ENCODE measurements at regions not wholly inside any gene's neighbourhood (a gene's known extent, or its start where the extent isn't known, plus 50 kb on each side); places are given as distances from the start of the nearest gene placed in this dataset.

GRCh38 chr2:155830817-155831579, 501.5 kb downstream of the NR4A2 start:
- no peak for DNase-seq (ENCODE audit: low read depth in 4 of 4, low spot score in 2 of 4)

- DNase-seq (ENCODE audit: low read depth in 4 of 4, low spot score in 2 of 4): no peak
Measured at GRCh38 chr2:155830351-155830750, 502.2 kb downstream of the NR4A2 start.

- DNase-seq (ENCODE audit: low read depth in 4 of 4, low spot score in 2 of 4): no peak
Measured at GRCh38 chr2:155825876-155826275, 506.6 kb downstream of the NR4A2 start.

- DNase-seq (ENCODE audit: low read depth in 4 of 4, low spot score in 2 of 4): no peak
Measured at GRCh38 chr2:155815851-155816250, 516.7 kb downstream of the NR4A2 start.

- DNase-seq (ENCODE audit: low read depth in 4 of 4, low spot score in 2 of 4): no peak
Measured at GRCh38 chr2:155815275-155815674, 517.2 kb downstream of the NR4A2 start.

DNA sequence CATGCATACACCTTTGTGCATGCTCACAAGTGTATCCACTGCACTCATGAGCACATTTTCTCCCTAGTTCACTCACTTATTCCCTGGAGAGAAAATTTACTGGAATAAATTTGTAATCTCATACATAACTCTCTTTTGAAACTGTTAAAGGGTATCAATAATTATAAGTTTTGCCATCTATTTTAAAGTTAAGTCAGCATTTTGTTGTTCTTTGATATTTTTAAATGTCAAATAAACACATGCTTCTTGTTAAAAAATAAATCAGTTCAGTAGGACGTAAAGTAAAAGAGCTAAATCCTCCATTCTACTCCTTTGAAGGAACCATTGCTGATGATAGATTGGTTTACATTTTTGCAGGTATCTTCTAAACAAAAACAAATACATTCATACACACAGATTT, 522.1 kb downstream of the NR4A2 start:
- no peak for DNase-seq (ENCODE audit: low read depth in 4 of 4, low spot score in 2 of 4)

GRCh38 chr2:155802888-155803287, 529.6 kb downstream of the NR4A2 start:
- DNase-seq (ENCODE audit: low read depth in 4 of 4, low spot score in 2 of 4): no peak

DNA sequence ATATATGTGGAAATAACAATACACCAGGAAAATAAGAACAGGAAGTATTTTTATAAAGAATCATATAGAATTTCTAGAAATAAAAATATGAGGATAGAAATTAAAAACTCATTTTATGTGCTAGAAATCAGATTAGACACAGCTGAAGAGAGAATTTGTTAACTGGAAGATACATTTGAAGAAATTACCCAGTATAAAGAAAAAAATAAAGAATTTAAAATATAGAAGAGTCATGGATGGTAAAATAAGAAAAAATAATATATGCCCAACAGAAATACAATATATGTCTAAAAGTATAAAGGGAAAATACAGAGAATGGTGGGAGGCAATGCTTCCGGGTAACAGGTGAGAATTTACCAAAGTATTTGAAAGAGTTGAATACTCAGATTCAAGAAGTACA, 539.9 kb downstream of the NR4A2 start:
- DNase-seq (ENCODE audit: low read depth in 4 of 4, low spot score in 2 of 4): no peak

GRCh38 chr2:155770516-155770915, 562.0 kb downstream of the NR4A2 start:
- no peak for DNase-seq (ENCODE audit: low read depth in 4 of 4, low spot score in 2 of 4)

DNA sequence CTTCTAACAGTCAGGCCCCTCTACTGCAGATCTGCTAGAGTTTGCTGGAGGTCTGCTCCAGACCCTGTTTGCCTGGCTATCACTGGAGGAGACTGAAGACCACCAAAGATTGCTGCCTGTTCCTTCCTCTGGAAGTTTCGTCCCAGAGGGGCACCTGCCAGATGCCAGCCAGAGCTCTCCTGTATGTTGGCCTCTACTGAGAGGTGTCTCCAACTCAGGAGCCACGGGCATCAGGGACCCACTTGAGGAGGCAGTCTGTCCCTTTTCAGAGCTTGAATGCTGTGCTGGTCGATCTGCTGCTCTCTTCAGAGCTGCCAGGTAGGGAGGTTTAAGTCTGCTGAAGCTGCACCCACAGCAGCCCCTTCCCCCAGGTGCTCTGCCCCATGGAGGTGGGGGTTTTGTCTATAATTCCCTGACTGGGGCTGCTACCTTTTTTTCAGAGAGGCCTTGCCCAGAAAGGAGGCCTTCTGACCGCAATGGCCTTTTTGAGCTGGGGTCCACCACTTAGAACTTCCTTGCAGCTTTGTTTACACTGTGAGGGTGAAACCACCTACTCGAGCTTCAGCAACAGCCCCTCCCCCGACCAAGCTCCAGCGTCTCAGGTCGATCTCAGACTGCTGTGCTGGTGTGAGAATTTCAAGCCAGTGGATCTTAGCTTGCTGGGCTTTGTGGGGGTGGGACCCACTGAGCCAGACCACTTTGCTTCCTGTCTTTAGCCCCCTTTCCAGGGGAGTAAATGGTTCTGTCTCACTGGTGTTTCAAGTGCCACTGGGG, 566.0 kb downstream of the NR4A2 start:
- no peak for DNase-seq (ENCODE audit: low read depth in 4 of 4, low spot score in 2 of 4)

DNA sequence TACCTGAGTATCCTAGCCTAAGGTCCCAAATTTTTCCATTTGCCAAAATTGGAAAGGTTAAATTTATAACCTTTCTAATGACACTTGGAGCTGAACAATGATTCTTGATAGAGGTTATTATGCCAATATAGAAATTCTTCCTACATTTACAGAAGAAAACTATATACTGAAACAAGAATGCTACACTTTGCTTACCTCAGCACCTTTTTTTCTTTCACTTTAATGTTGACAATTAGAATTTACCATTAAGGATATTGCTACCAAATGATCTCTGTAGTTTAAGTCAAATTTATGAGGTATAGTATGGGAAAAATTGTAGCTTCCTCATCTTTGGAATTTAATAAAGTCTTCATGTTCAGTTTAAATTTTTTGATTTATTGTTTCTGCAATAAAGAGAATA, 577.0 kb downstream of the NR4A2 start:
- no peak for DNase-seq (ENCODE audit: low read depth in 4 of 4, low spot score in 2 of 4)

DNA sequence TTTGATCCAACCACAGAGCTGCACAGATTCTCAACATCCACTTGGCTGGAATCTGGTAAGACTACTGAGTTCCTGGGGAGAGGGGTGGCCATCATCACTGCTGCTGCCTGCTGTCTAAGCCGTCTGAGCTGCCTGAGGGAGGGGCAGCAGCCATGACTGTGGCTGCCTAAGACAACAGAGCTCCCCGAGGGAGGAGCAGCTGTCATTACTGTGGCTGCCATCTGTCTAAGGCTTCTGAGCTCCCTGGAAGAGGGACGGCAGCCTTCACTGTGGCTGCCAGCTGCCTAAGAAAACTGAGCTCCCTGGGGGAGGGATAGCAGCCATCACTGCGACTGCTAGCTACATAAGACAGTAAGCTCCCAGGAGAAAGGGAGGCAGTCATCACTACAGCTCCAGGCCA, 584.4 kb downstream of the NR4A2 start:
- DNase-seq (ENCODE audit: low read depth in 4 of 4, low spot score in 2 of 4): no peak

GRCh38 chr2:155747531-155747930, 585.0 kb downstream of the NR4A2 start:
- DNase-seq (ENCODE audit: low read depth in 4 of 4, low spot score in 2 of 4): no peak

DNA sequence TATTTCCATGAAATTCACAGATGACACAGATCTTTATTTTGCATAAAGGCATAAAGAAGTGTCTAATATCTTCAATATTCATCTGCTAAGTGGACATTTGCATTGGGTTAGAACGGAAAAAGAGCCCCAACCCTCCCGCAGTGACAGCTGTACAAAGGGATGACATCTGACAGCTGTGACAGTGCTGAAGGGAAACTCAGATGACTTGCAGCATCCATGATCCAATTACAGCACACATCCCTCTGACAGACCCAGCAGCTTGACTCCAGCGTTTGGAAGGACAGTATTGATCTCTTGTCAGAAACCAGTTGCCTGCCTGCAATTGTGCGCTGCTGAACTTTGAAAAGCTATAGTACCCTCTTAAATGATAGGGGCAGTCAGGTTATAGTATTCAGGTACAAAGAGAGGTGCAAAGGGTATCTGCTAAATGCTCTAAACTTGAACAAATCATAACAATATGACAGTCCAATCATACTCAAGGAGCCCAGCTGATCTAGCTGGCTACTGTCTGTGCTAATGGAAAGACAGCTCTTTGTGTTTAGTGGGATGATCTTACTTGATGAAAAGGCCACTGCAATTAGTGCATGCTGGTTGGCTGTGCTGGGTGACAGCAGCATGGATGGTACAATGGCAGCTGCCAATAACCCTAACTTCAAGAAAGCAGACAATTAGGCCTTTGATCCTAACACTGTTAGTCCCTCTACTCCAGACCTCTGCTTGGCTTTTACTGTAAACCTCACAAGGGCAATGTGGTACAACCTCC, 599.2 kb downstream of the NR4A2 start:
- no peak for DNase-seq (ENCODE audit: low read depth in 4 of 4, low spot score in 2 of 4)

- no peak for DNase-seq (ENCODE audit: low read depth in 4 of 4, low spot score in 2 of 4)
Measured at GRCh38 chr2:155730804-155731203, 601.7 kb downstream of the NR4A2 start.

GRCh38 chr2:155727187-155727895, 605.2 kb downstream of the NR4A2 start:
- DNase-seq (ENCODE audit: low read depth in 4 of 4, low spot score in 2 of 4): no peak

DNA sequence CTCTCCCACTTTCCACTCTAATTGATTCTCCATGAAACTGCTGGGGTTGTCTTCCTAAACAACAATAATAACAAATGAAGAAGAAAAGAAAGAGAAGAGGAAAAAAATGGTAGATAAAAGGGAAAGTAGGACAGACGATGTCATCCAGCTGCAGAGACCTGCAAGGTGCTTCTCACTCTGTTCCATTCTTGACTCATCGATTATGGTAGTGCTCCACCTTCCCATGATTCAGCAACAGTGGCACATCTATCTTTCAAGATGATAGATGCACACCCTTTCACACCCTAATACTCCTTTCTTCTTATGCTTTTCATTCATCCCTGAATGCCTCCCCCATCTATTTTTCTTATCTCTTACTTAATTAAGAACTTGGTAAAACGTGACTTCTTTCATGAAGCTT, 610.2 kb downstream of the NR4A2 start:
- no peak for DNase-seq (ENCODE audit: low read depth in 4 of 4, low spot score in 2 of 4)

DNA sequence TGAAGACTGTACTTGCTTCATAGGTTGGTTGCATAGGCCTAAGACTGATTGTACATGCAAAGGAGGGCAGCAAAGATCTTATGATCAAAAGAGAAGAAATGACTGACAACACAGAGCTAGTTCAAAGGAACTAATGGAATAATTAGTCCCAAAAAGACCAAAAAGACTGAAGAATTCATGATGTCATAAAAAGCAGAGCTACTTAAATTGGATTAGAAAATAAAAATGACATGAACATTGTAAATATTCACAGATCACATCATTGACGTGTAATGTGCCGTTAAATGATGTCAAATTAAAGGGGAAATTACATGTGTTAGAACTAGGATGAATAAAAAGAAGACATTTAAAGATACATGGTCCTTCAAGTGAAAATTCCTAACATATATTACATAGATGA, 616.8 kb downstream of the NR4A2 start:
- no peak for DNase-seq (ENCODE audit: low read depth in 4 of 4, low spot score in 2 of 4)

DNA sequence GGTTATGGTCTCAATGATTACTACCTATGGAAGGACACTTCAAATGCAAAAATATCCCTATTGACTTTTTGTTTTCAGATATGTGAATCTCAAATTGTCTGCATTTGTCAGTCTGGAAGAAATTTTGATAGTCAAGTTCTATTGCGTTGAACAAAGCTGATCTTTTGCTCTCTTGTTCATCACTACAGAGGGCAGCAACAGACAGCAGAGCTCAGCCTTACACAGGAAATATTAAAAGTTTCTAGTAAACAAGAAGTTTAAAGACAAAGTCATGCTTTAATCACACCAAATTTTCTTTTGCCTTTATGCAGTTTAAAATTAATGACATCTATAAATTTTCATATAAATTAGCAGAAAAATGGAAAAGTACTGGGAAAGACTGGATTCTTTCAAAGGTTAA, 617.5 kb downstream of the NR4A2 start:
- no peak for DNase-seq (ENCODE audit: low read depth in 4 of 4, low spot score in 2 of 4)

- DNase-seq (ENCODE audit: low read depth in 4 of 4, low spot score in 2 of 4): no peak
Measured at GRCh38 chr2:155708071-155708470, 624.5 kb downstream of the NR4A2 start.

DNA sequence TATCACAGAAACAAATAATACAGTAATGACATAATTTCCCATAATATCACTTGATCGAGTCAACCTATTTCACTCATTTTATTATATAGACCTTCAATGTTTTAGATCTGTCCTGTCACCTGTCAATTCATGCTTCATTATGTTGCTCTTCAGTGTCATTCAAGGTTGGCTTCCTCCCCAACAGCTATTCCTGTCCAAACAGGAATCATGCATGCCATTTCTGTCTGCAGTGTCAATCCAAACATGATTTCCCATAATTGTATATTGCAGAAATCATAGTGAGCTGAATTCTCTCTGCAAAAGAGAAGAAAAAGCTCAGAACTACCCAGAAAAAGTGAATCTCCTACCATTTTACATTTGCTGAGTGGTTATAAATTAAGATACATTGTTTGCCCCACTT, 628.6 kb downstream of the NR4A2 start:
- no peak for DNase-seq (ENCODE audit: low read depth in 4 of 4, low spot score in 2 of 4)
